22Rv1 (cell line): ENCODE measurements at regions not wholly inside any gene's neighbourhood (a gene's known extent, or its start where the extent isn't known, plus 50 kb on each side); places are given as distances from the start of the nearest gene placed in this dataset.

ENCODE experiments used
- CTCF ChIP-seq: fragments of 450-650 bp; IDR thresholded peaks from 2 replicates; pipeline ENCODE4 v1.5.1; 2017; ENCODE audit warnings: mild to moderate bottlenecking
- ZFX ChIP-seq: fragments of 450-650 bp; IDR thresholded peaks from 2 replicates; pipeline ENCODE4 v1.6.1; 2017; ENCODE audit warnings: antibody characterized with exemption, borderline replicate concordance

- TF ChIP-seq CTCF (no peak), ZFX (no peak)
These were observed 145.3 kb downstream of the EVX1 start for GRCh38 chr7:27387864-27388263.
